Right atrium auricular region (tissue), 2 donors: ENCODE measurements at regions not wholly inside any gene's neighbourhood (a gene's known extent, or its start where the extent isn't known, plus 50 kb on each side); places are given as distances from the start of the nearest gene placed in this dataset.

Experiments
- DNase-seq: peaks from one replicate; pipeline ENCODE4 v3.0.0-alpha.2; 2019; ENCODE audit warnings: low spot score
- H3K27ac ChIP-seq, 2 donors: fragments of 200-600 bp; sonication (generic); 1 replicate in 1 of 2; 2 replicates in 1 of 2; pipeline ENCODE4 v1.5.1; 2016 to 2019
- H3K27me3 ChIP-seq, 2 donors: fragments of 200-600 bp; sonication (generic); one replicate each; pipeline versions ENCODE4 v1.5.1 to v1.6.0; 2017 to 2019
- H3K36me3 ChIP-seq: fragments of 200-600 bp; sonication (generic); one replicate; pipeline ENCODE4 v1.5.1; 2016
- H3K4me1 ChIP-seq, 2 donors: fragments of 200-600 bp; sonication (generic); one replicate each; pipeline versions ENCODE4 v1.5.1 to v1.6.0; 2017 to 2019
- H3K4me3 ChIP-seq, 2 donors: fragments of 200-600 bp; sonication (generic); 1 replicate in 1 of 2; 2 replicates in 1 of 2; pipeline ENCODE4 v1.5.1; 2017 to 2019; ENCODE audit warnings: mild to moderate bottlenecking in 1 of 2, moderate library complexity in 1 of 2
- H3K9me3 ChIP-seq, 2 donors: fragments of 200-600 bp; sonication (generic); one replicate each; pipeline ENCODE4 v1.5.1; 2019
- CTCF ChIP-seq, 2 donors: fragments of 200-600 bp; sonication (generic); IDR thresholded peaks; one replicate each; pipeline ENCODE4 v1.5.1; 2019; ENCODE audit warnings: antibody characterized with exemption in 2 of 2

GRCh38 chr18:42527766-42528165, 572.7 kb downstream of the PIK3C3 start:
- TF ChIP-seq CTCF (IDR thresholded peaks at IDR 0.05): no peak
- H3K27ac ChIP-seq: no peak overlapping the region
- no peaks in the 10 kb centered on the region for H3K9me3 ChIP-seq
- no peaks in the 10 kb centered on the region for H3K4me1 ChIP-seq
- no peak for DNase-seq
- H3K36me3 ChIP-seq: no peaks in the 10 kb centered on the region
- H3K4me3 ChIP-seq: no peak overlapping the region
- no peaks in the 10 kb centered on the region for H3K27me3 ChIP-seq

- no peak for TF ChIP-seq CTCF (IDR thresholded peaks at IDR 0.05)
- Histone ChIP-seq H3K27ac (no peak overlapping the region), H3K4me3 (no peak overlapping the region), H3K4me1 (no peaks in the 10 kb centered on the region), H3K27me3 (no peaks in the 10 kb centered on the region), H3K36me3 (no peaks in the 10 kb centered on the region), H3K9me3 (no peaks in the 10 kb centered on the region)
- DNase-seq: no peak
Observed at GRCh38 chr18:42530276-42530675, 575.2 kb downstream of the PIK3C3 start.

GRCh38 chr18:42532119-42532518, 577.1 kb downstream of the PIK3C3 start:
- no peaks in the 10 kb centered on the region for H3K4me1 ChIP-seq
- no peak for DNase-seq
- no peaks in the 10 kb centered on the region for H3K36me3 ChIP-seq
- H3K27ac ChIP-seq: no peak overlapping the region
- H3K27me3 ChIP-seq: no peaks in the 10 kb centered on the region
- no peak for TF ChIP-seq CTCF (IDR thresholded peaks at IDR 0.05)
- no peak overlapping the region for H3K4me3 ChIP-seq
- no peaks in the 10 kb centered on the region for H3K9me3 ChIP-seq

GRCh38 chr18:42533009-42533575, 578.1 kb downstream of the PIK3C3 start:
- Histone ChIP-seq H3K4me1 (no peaks in the 10 kb centered on the region), H3K36me3 (no peaks in the 10 kb centered on the region), H3K4me3 (no peak overlapping the region), H3K9me3 (no peaks in the 10 kb centered on the region), H3K27me3 (no peaks in the 10 kb centered on the region), H3K27ac (no peak overlapping the region)
- no peak for DNase-seq
- TF ChIP-seq CTCF (IDR thresholded peaks at IDR 0.05): no peak

- no peaks in the 10 kb centered on the region for H3K4me1 ChIP-seq
- H3K36me3 ChIP-seq: no peaks in the 10 kb centered on the region
- TF ChIP-seq CTCF (IDR thresholded peaks at IDR 0.05): no peak
- H3K4me3 ChIP-seq: no peak overlapping the region
- no peak overlapping the region for H3K27ac ChIP-seq
- no peaks in the 10 kb centered on the region for H3K27me3 ChIP-seq
- no peak for DNase-seq
- H3K9me3 ChIP-seq: no peaks in the 10 kb centered on the region
Observed at GRCh38 chr18:42533616-42534015, 578.6 kb downstream of the PIK3C3 start.

- Histone ChIP-seq H3K36me3 (no peaks in the 10 kb centered on the region), H3K4me1 (no peaks in the 10 kb centered on the region), H3K9me3 (no peaks in the 10 kb centered on the region), H3K27ac (no peak overlapping the region), H3K27me3 (no peaks in the 10 kb centered on the region), H3K4me3 (no peak overlapping the region)
- DNase-seq: no peak
- no peak for TF ChIP-seq CTCF (IDR thresholded peaks at IDR 0.05)
Observed at GRCh38 chr18:42534313-42534712, 579.3 kb downstream of the PIK3C3 start.
